HUDEP-2 (cell line): ENCODE measurements at regions not wholly inside any gene's neighbourhood (a gene's known extent, or its start where the extent isn't known, plus 50 kb on each side); places are given as distances from the start of the nearest gene placed in this dataset.
"Not testable (repeated sequence)": the region's sequence is repeated elsewhere in the genome, so short reads cannot be mapped to it uniquely, and the experiment has no call there.

Experiments
- DNase-seq, 76 experiments: peaks; one replicate each; lab custom pipeline; 2025; ENCODE audit not compliant: unreplicated experiment in 76 of 76; lab: John Stamatoyannopoulos, UW

DNA sequence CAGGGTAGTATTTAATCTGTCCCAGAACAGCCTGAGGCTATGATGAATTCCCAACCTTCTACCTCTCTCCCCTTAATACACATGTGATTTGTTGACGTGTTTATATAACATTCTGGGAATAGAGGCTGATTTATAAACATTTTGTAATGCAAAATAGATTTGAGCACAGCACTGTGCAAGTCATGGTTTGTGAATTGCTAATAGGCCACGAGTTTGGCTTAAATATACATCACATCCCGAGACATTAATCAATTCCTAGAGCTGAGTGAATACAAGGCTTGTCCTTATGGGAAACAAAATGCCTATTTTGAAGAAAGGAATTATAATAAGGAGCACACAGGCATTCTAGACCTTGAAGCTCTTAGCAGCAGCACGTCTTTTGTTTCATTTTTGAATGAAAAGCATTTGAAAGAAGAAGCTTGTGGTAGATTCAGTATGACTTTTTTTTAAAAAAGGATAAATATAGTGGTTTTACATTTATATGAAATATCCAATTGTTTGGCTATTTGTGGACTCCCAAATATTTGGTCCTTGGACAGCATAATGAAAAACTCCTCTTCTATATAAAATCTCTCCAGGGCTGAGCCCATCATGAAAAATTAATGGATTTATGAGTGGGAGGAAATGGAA lies 116.4 kb downstream of the SLC17A6 start:
- DNase-seq, result no peak

DNA sequence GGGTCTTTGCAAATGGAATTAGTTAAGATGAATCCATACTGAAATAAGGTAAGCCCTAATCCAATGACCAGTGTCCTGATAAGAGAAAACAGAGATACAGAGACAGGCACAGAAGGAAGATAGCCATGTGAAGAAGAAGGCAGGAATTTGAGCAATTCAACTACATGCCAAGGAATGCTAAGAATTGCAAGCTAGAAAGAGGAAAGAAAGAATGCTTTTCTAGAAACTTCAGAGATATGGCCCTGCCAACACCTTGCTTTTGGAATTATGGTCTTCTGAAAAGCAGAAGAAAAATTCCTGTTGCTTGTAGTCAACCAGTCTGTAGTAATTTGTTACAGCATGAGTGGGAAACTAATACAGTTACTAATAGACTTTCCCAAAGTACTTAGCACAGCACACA lies 111.3 kb downstream of the SLC17A6 start:
- no peak for DNase-seq

DNA sequence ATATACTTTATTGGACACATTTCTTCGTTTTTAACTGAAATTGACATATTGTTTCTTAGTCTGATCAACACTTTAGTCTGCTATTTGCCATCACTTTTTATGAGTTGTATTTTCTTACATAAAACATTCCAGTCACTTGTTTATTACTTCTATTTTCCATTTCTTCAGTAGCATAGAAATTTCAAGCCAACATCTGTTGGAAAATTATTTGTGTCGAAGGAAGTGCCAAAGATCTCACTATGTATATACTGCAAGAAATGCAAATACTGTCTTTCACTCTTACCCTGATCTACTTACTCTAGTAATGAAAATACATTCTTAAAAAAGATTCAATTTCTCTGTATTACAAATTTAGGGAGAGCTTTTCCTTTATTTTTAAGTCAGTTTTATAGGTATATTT lies 105.9 kb downstream of the SLC17A6 start:
- no peak for DNase-seq

DNA sequence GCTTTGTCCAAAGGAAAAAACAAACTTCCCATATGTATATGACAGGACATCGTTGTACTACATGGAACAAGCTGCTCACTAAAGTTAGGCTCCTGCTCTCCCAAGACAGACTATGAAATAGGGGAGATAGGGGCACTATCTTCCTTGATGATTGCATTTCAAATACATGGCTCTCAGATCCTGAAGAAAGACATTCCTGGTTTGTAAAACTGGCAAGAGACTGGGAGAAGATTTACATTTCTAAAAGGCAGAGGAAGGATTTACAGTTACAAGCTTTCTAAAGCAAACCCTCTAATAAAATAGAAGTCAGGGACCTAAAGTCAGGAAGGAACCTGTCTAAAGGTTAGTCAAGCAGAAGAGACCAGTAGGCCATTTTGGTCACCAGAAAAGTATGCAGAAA lies 103.7 kb downstream of the SLC17A6 start:
- no peak for DNase-seq

DNA sequence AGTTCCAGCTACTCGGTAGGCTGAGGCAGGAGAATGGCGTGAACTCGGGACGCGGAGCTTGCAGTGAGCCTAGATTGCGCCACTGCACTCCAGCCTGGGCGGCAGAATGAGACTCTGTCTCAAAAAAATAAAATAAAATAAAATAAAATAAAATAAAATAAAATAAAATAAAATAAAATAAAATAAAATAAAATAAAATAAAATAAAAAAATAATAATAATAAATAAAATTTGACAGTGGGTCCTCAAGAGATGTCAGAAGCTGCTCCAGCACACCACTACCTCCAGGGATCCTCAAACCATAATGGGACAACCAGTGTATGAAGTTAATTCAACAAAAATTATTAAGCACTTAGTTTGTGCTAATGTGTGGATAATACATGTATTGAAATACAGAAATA lies 97.4 kb downstream of the SLC17A6 start:
- not testable (repeated sequence) for DNase-seq

DNA sequence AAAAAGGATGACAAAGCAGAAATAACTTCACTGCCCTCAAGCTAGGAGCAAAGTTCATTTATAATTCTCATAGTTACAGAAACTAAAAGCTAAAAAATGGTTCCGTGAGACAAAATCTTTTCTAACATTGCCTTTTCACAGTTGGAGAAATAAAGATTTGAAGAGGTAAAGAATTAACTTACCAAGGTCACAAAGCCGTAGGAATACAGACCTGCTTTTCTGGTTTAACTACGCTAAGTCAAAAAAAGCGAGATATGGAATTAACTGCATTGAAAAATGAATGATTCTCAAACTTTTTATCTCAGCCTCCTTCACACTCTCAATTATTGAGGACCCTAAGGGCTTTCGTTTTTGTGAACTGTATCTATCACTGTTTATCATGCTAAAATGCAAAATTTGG lies 95.3 kb downstream of the SLC17A6 start:
- no peak for DNase-seq

DNA sequence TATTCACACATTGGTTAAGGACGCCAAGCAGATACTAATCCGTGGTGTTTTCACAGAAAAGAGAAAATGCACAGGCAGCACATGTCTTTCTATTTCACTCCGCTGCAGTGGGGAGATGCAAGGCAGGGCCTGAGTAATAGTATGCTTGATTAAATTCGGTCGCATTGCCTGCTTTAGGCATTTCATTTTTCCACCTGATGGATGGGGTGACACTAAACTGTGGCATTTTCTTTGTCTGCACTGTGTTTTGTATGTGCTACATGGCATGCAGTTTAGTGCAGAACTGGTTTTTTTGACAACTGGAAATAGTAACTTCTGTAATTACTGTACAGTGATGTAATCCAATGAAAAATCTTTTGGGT lies 94.9 kb downstream of the SLC17A6 start:
- DNase-seq, result no peak

DNA sequence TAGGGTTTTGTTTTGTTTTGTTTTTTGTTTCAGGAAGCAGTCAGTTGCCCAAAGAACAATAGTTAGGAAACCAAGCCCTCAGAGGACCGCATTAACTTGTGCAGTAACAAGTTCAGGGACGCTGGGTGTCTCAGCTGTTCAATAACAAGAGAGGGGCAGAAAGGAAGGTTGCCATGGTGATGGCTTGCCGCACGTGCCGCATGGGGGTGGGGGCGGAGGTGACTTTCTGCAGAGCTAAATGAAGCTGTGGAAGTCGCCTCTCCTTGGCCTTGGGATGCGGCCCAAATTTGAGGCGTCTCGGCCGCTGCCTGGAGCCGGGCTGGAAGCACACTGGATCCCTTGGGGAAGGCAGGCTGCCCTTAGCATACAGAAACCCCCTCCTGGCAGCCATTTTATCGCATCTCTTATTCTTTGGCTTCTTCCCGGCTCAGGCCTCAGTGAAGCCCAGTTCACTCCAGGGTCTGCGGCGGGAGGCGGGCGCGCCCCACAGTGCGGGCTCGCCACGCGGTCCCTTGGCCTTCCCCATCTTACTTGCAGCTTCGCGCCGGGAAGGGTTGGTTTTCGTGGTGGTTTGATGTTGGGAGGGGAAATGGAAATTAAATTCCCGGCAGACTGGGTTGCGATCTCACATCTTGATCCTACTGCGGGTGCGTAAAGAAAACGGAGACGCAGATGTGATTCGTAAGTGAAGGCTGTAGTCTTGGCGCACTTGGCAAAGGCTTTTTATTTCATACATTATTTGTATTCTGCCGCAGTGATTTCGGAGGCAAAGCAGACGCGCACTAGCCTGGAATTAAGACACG lies 94.3 kb downstream of the SLC17A6 start:
- DNase-seq, result peak in 1 of 76 experiments; percentile 1

DNA sequence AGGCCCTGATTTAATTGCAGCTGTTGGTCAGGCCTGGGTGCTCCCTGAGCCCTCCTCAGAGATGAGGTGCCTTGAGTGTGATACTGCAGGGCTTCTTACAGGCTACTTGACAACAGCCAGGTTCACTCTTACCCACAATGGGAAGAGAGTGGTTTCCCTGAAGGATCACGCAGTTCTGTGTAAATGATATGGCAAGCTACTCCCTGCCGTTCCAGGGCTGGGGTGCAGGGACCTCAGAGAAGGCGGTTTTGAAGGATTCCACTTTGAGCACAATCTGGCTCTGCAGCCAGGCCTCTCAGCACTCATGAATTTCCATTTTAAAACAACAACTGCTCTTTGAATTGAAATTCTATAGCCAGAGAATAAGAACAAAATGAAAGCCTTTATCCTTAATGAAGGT lies 92.9 kb downstream of the SLC17A6 start:
- no peak for DNase-seq

DNA sequence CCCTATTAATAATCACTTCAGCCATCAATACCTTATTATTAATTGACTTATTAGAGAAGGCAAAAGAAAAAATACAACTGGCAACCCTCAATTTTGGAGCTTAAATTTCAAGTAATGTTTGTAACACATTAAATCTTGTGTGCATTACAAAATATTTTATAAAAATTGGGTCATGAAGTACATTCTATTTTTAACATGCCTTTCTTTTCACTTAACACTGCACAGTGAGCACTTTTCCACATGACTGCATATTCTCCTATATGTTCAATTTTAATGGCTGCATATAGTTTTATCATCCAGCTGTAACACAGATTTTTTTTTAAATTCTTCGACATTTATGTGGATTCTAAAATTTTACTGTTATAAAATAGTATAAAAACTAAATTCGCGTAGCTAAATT lies 92.5 kb downstream of the SLC17A6 start:
- DNase-seq, result no peak

DNA sequence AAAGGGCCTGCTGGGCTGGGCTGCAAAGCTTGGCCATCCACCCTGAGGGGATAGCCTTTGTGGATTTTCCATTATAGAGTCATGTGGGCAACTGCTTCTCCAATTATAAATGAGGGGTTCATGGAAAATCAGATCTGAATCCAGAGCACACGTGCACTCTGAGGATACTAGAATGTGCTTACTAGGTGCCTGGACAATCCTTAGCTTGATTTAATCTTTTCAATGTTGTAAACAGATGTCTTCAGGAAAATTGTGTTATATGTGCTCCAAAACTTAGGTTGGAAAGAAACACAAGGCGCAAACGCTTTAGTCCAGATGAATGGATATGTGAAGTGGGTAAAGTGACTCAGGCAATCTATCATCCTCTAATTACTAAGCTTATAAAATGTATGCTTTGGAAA lies 92.0 kb downstream of the SLC17A6 start:
- DNase-seq, result no peak
